K562 (cell line): ENCODE measurements at regions not wholly inside any gene's neighbourhood (a gene's known extent, or its start where the extent isn't known, plus 50 kb on each side); places are given as distances from the start of the nearest gene placed in this dataset.

Experiments
- ATAC-seq: fragments of 200-7000 bp; cut with Tn5 transposase; 3 replicates; pipeline ENCODE4 v1.9.1; 2020; ENCODE audit warnings: moderate library complexity
- BruUV-seq: library from RNA; stranded (reverse); fragments of 400-500 nt; replicated peaks from 2 replicates; lab custom pipeline; 2021; lab: Mats Ljungman, UMichigan
- CTCF ChIA-PET: fragments of 300-600 bp; formaldehyde crosslinking; extraction: SDS; loops from one replicate; lab custom pipeline; 2021; ENCODE audit warnings: low intra/inter-chr PET ratio; lab: Yijun Ruan, JAX
- POLR2A ChIA-PET: fragments of 300-600, 350-650 bp; sonication (Branson Sonifier 250); formaldehyde crosslinking; extraction: SDS; loops from one replicate; lab custom pipeline; 2021; ENCODE audit warnings: antibody characterized with exemption, inconsistent platforms; lab: Yijun Ruan, JAX
- DNase-seq, 4 experiments: peaks; one replicate each; pipeline versions ENCODE4 v3.0.0 to v3.0.0-alpha.2; 2011 to 2018; ENCODE audit warnings: low spot score in 3 of 4, mixed read lengths in 3 of 4; ENCODE audit errors: extremely low read depth in 1 of 4
- FAIRE-seq: peaks from 2 replicates; lab custom pipeline; 2011; peaks lifted over from hg19 to GRCh38; lab: Jason Lieb, UNC
- H2AFZ ChIP-seq: 2 replicates; pipeline ENCODE4 v1.6.0; 2011; ENCODE audit warnings: low read depth, low read length, control low read depth, inconsistent platforms
- H3K27ac ChIP-seq: fragments of 200-600 bp; 3 replicates; pipeline ENCODE4 v1.8.0; 2011; ENCODE audit warnings: low read depth, mild to moderate bottlenecking, control low read depth, inconsistent platforms, low read length, moderate library complexity, mixed read lengths; ENCODE audit errors: extremely low read depth
- H3K27me3 ChIP-seq, 2 experiments: fragments of 300-600 bp in 1 of 2; 2 replicates in 1 of 2; 3 replicates in 1 of 2; pipeline versions ENCODE4 v1.6.0 to v1.8.0; 2011; ENCODE audit warnings: inconsistent platforms in 2 of 2, low read length in 2 of 2, mild to moderate bottlenecking in 1 of 2, mixed read lengths in 1 of 2, moderate library complexity in 1 of 2; ENCODE audit not compliant: control insufficient read depth in 2 of 2, insufficient read depth in 2 of 2
- H3K36me3 ChIP-seq: fragments of 300-600 bp; 3 replicates; pipeline ENCODE4 v1.8.0; 2011; ENCODE audit warnings: mild to moderate bottlenecking, low read length, inconsistent platforms; ENCODE audit not compliant: control insufficient read depth, insufficient read depth
- H3K4me1 ChIP-seq, 2 experiments: fragments of 200-600 bp in 1 of 2; replicated peaks in 1 of 2; 2 replicates in 1 of 2; 3 replicates in 1 of 2; pipeline versions ENCODE4 v1.5.1 to v1.8.0; 2011; ENCODE audit warnings: inconsistent platforms in 2 of 2, low read length in 2 of 2, mild to moderate bottlenecking in 1 of 2, mixed read lengths in 1 of 2, moderate library complexity in 1 of 2; ENCODE audit not compliant: control insufficient read depth in 2 of 2, insufficient read depth in 2 of 2
- H3K4me2 ChIP-seq: 2 replicates; pipeline ENCODE4 v1.6.1; 2011; ENCODE audit warnings: low read length, control low read depth, inconsistent platforms, mixed read lengths; ENCODE audit not compliant: insufficient read depth
- H3K4me3 ChIP-seq: fragments of 200-600 bp; sonication (generic), shearing (Covaris generic); 2 replicates; pipeline ENCODE4 v1.5.1; 2016; ENCODE audit warnings: control low read depth, inconsistent platforms
- H3K79me2 ChIP-seq: fragments of 200-600 bp; 3 replicates; pipeline ENCODE4 v1.8.0; 2011; ENCODE audit warnings: low read length, inconsistent platforms; ENCODE audit not compliant: control insufficient read depth, insufficient read depth
- H3K9ac ChIP-seq, 2 experiments: 2 replicates each; pipeline versions ENCODE4 v1.6.0 to v1.6.1; 2011; ENCODE audit warnings: low read depth in 2 of 2, low read length in 2 of 2, control low read depth in 1 of 2, inconsistent platforms in 1 of 2, mild to moderate bottlenecking in 1 of 2, mixed read lengths in 1 of 2; ENCODE audit not compliant: insufficient read depth in 1 of 2
- H3K9me1 ChIP-seq: one replicate; pipeline ENCODE4 v1.6.0; 2011; ENCODE audit warnings: inconsistent platforms, mild to moderate bottlenecking, low read length, moderate library complexity; ENCODE audit not compliant: control insufficient read depth, insufficient read depth
- H3K9me3 ChIP-seq: replicated peaks from 2 replicates; pipeline ENCODE4 v1.5.1; 2011; ENCODE audit warnings: low read depth, low read length, inconsistent platforms; ENCODE audit not compliant: control insufficient read depth, insufficient read depth
- H4K20me1 ChIP-seq: replicated peaks from 2 replicates; pipeline ENCODE4 v1.6.1; 2011; ENCODE audit warnings: low read length, inconsistent platforms, mixed read lengths; ENCODE audit not compliant: control insufficient read depth, insufficient read depth
- BCOR ChIP-seq: fragments of 450-650 bp; IDR thresholded peaks from 2 replicates; pipeline ENCODE4 v1.6.1; 2016
- DMBX1 ChIP-seq: fragments of 250-450 bp; sonication (Bioruptor Pico); IDR thresholded peaks from 2 replicates; pipeline ENCODE4 v1.8.0; 2022; ENCODE audit warnings: inconsistent platforms, mild to moderate bottlenecking, moderate library complexity, borderline replicate concordance
- EHMT2 ChIP-seq: fragments of 450-650 bp; IDR thresholded peaks from 2 replicates; pipeline ENCODE4 v1.6.1; 2018; ENCODE audit warnings: antibody characterized with exemption
- ETV5 ChIP-seq: sonication (generic); formaldehyde crosslinking; IDR thresholded peaks from 2 replicates; pipeline ENCODE4 v1.4.0; 2020; ENCODE audit warnings: low read depth, mild to moderate bottlenecking, missing genetic modification reagents
- FOXJ2 ChIP-seq: fragments of 200-800 bp; sonication (Bioruptor generic); IDR thresholded peaks from 2 replicates; pipeline ENCODE4 v1.6.1; 2016; ENCODE audit warnings: missing genetic modification characterization, missing compliant biosample characterization
- FOXM1 ChIP-seq, 2 experiments: fragments of 450-650 bp in 1 of 2; sonication (generic) in 1 of 2; formaldehyde crosslinking in 1 of 2; IDR thresholded peaks; 2 replicates each; pipeline versions ENCODE4 v1.6.1 to v1.9.0; 2017 to 2022; ENCODE audit warnings: low read depth in 2 of 2, mild to moderate bottlenecking in 2 of 2, missing genetic modification reagents in 1 of 2, moderate library complexity in 1 of 2
- HDAC2 ChIP-seq: fragments of 450-650 bp; IDR thresholded peaks from 2 replicates; pipeline ENCODE4 v1.6.1; 2016; ENCODE audit warnings: mild to moderate bottlenecking
- SIX5 ChIP-seq, 2 experiments: IDR thresholded peaks; 2 replicates each; pipeline ENCODE4 v1.6.1; 2011; ENCODE audit warnings: low read length in 2 of 2, borderline replicate concordance in 1 of 2, low read depth in 1 of 2, mild to moderate bottlenecking in 1 of 2, moderate library complexity in 1 of 2; ENCODE audit not compliant: insufficient read depth in 1 of 2
- SREBF2 ChIP-seq: sonication (generic); formaldehyde crosslinking; IDR thresholded peaks from 2 replicates; pipeline ENCODE4 v1.4.0; 2020; ENCODE audit warnings: mild to moderate bottlenecking, missing genetic modification reagents
- ZNF695 ChIP-seq: fragments of 450-650 bp; formaldehyde crosslinking; IDR thresholded peaks from 2 replicates; pipeline ENCODE4 v1.4.0; 2020; ENCODE audit warnings: mild to moderate bottlenecking, moderate library complexity
- WGBS: fragments of 100-300 bp; shearing (Covaris generic); methylation state at CpG from one replicate; pipeline ENCODE4 v1.1.6; 2016; ENCODE audit warnings: low coverage, mixed read lengths; ENCODE audit not compliant: insufficient coverage; ENCODE audit errors: missing lambda C conversion rate; 5-methylcytosine and 5-hydroxymethylcytosine counted together
- in situ Hi-C: fragments of 300-500 bp; cut with MboI; formaldehyde crosslinking; loops from 4 replicates; pipeline ENCODE4 v1.15.0; 2018; ENCODE audit warnings: inconsistent platforms, mixed read lengths
- intact Hi-C: fragments of 100-400 bp; cut with micrococcal nuclease; formaldehyde crosslinking; loops from 2 replicates; pipeline ENCODE4 v1.14.2; 2022
- TF ChIP-seq, protein P1 (sequence below): fragments of 450-650 bp; conservative IDR thresholded peaks from 2 replicates; pipeline ENCODE4 v1.6.1; 2016; ENCODE audit warnings: missing genetic modification characterization, low read depth, mild to moderate bottlenecking, missing compliant biosample characterization, moderate library complexity
- TF ChIP-seq, protein P2 (sequence below): sonication (generic); formaldehyde crosslinking; IDR thresholded peaks from 2 replicates; pipeline ENCODE4 v1.4.0; 2020; ENCODE audit warnings: mild to moderate bottlenecking, missing genetic modification reagents
- TF ChIP-seq, protein P3 (sequence below): fragments of 250-450 bp; sonication (Bioruptor Pico); IDR thresholded peaks from 2 replicates; pipeline ENCODE4 v1.8.0; 2021; ENCODE audit warnings: moderate library complexity, mild to moderate bottlenecking, inconsistent platforms

DNA sequence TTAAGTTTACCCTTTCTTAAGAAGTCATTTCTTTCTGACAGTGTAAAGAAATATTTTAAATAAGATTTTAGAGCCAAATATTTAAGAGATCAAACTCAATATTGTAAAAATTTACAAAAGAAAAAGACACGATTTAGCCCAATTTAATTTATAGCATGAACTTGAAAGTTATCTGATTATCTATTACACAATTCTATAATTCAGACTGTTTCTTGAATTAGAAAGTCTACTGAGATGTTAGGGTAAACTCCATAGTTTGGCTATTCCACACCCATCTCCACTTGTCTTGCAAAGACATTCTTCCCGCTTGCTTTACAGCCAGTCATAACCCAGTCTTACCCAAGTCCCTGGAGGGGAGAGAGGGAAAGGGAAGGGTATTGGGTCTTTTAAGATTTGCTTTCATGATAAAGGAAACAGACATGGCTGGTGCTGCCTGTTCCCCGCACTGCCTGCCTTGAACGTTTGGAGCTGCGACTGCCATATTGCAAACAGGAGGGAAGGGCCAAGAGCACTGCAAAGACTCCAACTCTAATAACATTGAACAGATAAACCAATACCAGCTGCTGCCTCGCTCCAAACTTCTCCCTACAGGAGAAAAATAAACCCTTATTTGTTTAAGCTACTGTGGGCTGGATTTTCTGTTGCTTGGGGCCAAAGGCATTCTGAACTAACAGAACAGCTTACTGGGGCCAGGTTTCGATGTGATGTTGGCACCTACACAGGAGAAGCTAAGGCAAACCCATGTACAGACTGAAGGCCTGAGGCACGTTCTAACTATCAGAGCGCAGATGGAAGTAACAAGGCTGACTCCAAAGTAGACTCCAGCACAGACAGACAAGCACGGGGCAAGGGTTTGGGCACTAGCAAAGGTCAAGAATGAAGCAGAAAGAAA is 552.3 kb upstream of the JARID2 start (continued):
- TF ChIP-seq, protein P1, sequence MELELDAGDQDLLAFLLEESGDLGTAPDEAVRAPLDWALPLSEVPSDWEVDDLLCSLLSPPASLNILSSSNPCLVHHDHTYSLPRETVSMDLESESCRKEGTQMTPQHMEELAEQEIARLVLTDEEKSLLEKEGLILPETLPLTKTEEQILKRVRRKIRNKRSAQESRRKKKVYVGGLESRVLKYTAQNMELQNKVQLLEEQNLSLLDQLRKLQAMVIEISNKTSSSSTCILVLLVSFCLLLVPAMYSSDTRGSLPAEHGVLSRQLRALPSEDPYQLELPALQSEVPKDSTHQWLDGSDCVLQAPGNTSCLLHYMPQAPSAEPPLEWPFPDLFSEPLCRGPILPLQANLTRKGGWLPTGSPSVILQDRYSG (tag), result peak; percentile 68; the same call in 1 of the 2 replicates
- TF ChIP-seq SREBF2 (CRISPR knock-in tag) (peak; percentile 78; the same call in 1 of the 2 replicates), SIX5 (IDR thresholded peaks at IDR 0.05; ENCODE audit: borderline replicate concordance in 1 of 2, insufficient read depth in 1 of 2, low read depth in 1 of 2, low read length in 2 of 2) (no peak), FOXJ2 (tag) (peak; percentile 45; the same call in 1 of the 2 replicates), FOXM1 (IDR thresholded peaks at IDR 0.05; ENCODE audit: low read depth) (0 out of 2 replicates have a peak, but pooled peaks have one; percentile 13), FOXM1 (CRISPR knock-in tag; IDR thresholded peaks at IDR 0.05; ENCODE audit: low read depth) (no peak), DMBX1 (CRISPR knock-in tag) (0 out of 2 replicates have a peak, but pooled peaks have one; percentile 48), EHMT2 (peak; percentile 53; the same call in 1 of the 2 replicates)

DNA sequence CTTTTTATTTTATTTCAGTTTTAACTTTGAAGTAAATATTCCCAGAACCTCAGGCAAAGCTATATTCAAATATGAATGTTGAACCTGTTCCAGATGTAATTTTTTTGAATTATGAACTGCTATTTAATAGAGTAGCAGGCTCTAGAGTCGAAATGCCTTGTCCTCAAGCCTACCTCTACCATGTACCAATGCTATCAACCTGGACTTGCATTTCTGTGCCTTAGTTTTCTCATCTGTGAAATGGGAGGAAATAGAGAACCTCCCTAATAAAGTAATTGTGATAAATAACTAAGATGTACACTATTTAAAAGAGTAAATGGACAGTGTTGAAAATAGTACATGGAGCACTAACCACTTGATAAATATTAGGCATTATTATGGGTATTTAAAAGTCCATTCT is 551.6 kb upstream of the JARID2 start:
- Histone ChIP-seq H3K27ac (no peak overlapping the region), H3K79me2 (no peaks in the 10 kb centered on the region), H4K20me1 (no peaks in the 10 kb centered on the region), H3K9ac (no peak overlapping the region), H3K9me1 (no peaks in the 10 kb centered on the region), H3K4me1 (peaks cover 4 to 22% of the 10 kb centered on the region in 2 experiments; a peak in 4 of 5 replicates), H3K36me3 (no peaks in the 10 kb centered on the region), H3K9me3 (0 out of 2 replicates have a peak, but pooled peaks cover 2% of the 10 kb centered on the region), H3K4me3 (no peak overlapping the region), H3K4me2 (no peak overlapping the region), H2AFZ (no peak overlapping the region), H3K27me3 (no peaks in the 10 kb centered on the region)
- intact Hi-C loops, result no loop called here
- ATAC-seq, result no peak
- CTCF ChIA-PET, result no interaction called here
- in situ Hi-C loops, result no loop called here
- POLR2A ChIA-PET, result interaction anchor here (0.7 to 1.8 kb wide), 5 partner anchors 9 to 19 kb away, joined by 3 to 11 read pairs (median 4); no protein-coding TSS in a partner anchor
- DNase-seq, result no peak
- no peak for FAIRE-seq
- no TSS peak for BruUV-seq
- 50% methylated on average over 1 of the region's 1 CpG for WGBS
- TF ChIP-seq ETV5 (no peak), BCOR (peak; percentile 96), ZNF695 (CRISPR knock-in tag) (no peak), HDAC2 (peak; percentile 74; the same call in 1 of the 2 replicates)
- TF ChIP-seq, protein P2, sequence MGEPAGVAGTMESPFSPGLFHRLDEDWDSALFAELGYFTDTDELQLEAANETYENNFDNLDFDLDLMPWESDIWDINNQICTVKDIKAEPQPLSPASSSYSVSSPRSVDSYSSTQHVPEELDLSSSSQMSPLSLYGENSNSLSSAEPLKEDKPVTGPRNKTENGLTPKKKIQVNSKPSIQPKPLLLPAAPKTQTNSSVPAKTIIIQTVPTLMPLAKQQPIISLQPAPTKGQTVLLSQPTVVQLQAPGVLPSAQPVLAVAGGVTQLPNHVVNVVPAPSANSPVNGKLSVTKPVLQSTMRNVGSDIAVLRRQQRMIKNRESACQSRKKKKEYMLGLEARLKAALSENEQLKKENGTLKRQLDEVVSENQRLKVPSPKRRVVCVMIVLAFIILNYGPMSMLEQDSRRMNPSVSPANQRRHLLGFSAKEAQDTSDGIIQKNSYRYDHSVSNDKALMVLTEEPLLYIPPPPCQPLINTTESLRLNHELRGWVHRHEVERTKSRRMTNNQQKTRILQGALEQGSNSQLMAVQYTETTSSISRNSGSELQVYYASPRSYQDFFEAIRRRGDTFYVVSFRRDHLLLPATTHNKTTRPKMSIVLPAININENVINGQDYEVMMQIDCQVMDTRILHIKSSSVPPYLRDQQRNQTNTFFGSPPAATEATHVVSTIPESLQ, result no peak
- TF ChIP-seq, protein P3, sequence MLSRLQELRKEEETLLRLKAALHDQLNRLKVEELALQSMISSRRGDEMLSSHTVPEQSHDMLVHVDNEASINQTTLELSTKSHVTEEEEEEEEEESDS (CRISPR knock-in tag), result no peak
